ENCODE measurements at regions not wholly inside any gene's neighbourhood (a gene's known extent, or its start where the extent isn't known, plus 50 kb on each side); places are given as distances from the start of the nearest gene placed in this dataset.

- H3K36me3 ChIP-seq (ENCODE audit: low read depth) = no peaks in the 10 kb centered on the region
- H4K20me1 ChIP-seq (ENCODE audit: insufficient read depth) = no peaks in the 10 kb centered on the region
- no peaks in the 10 kb centered on the region for H3K9me3 ChIP-seq (ENCODE audit: low read depth)
- in situ Hi-C loops (cut with MboI) = no loop called here
- TF ChIP-seq EZH2phosphoT487 (IDR thresholded peaks at IDR 0.05; ENCODE audit: insufficient read depth, low read depth) = no peak
- H3K27me3 ChIP-seq (replicated peaks; ENCODE audit: insufficient read depth) = no peaks in the 10 kb centered on the region
- no peak overlapping the region for H3K4me2 ChIP-seq (ENCODE audit: unreplicated experiment)
- H3K4me1 ChIP-seq (ENCODE audit: insufficient read depth) = no peaks in the 10 kb centered on the region
- H3K27ac ChIP-seq = no peak overlapping the region
- H3K9me2 ChIP-seq (ENCODE audit: insufficient read depth) = no peaks in the 10 kb centered on the region
- H3F3A ChIP-seq (ENCODE audit: insufficient read depth) = no peaks in the 10 kb centered on the region
- H3K9ac ChIP-seq = no peak overlapping the region
- H2AFZ ChIP-seq = no peak overlapping the region
- WGBS, 2 experiments (ENCODE audit: low coverage in 1 of 2, low lambda C conversion rate in 2 of 2, missing lambda C conversion rate in 2 of 2) = 22 to 39% methylated on average over 6 to 8 of the region's 8 CpGs
- DNase-seq = no peak
- no peaks in the 10 kb centered on the region for H3K79me2 ChIP-seq (ENCODE audit: insufficient read depth)
- H3K4me3 ChIP-seq = no peak overlapping the region
Observed at GRCh38 chr21:24988941-24989340, 618.3 kb downstream of the MRPL39 start.

- TF ChIP-seq EZH2phosphoT487 (IDR thresholded peaks at IDR 0.05; ENCODE audit: insufficient read depth, low read depth) (no peak), EZH2 (IDR thresholded peaks at IDR 0.05; ENCODE audit: insufficient read depth, poor library complexity, severe bottlenecking) (no peak)
- Histone ChIP-seq H4K20me1 (ENCODE audit: insufficient read depth) (no peaks in the 10 kb centered on the region), H2AFZ (no peak overlapping the region), H3K36me3 (ENCODE audit: low read depth) (no peaks in the 10 kb centered on the region), H3K27me3 (replicated peaks; ENCODE audit: insufficient read depth) (no peaks in the 10 kb centered on the region), H3K4me1 (ENCODE audit: insufficient read depth) (no peaks in the 10 kb centered on the region), H3K9me2 (ENCODE audit: insufficient read depth) (no peaks in the 10 kb centered on the region), H3F3A (ENCODE audit: insufficient read depth) (no peaks in the 10 kb centered on the region), H3K4me2 (ENCODE audit: unreplicated experiment) (no peak overlapping the region), H3K27ac (no peak overlapping the region), H3K4me3 (no peak overlapping the region), H3K9ac (no peak overlapping the region), H3K79me2 (ENCODE audit: insufficient read depth) (no peaks in the 10 kb centered on the region), H3K9me3 (ENCODE audit: low read depth) (no peaks in the 10 kb centered on the region)
- DNase-seq = no peak
- 5 to 8% methylated on average over 1 of the region's 1 CpG for WGBS, 2 experiments (ENCODE audit: low coverage in 1 of 2, low lambda C conversion rate in 2 of 2, missing lambda C conversion rate in 2 of 2)
- in situ Hi-C loops (cut with MboI) = no loop called here
Observed at GRCh38 chr21:24976238-24976637, 631.0 kb downstream of the MRPL39 start.

- no peaks in the 10 kb centered on the region for H3K4me1 ChIP-seq (ENCODE audit: insufficient read depth)
- H3F3A ChIP-seq (ENCODE audit: insufficient read depth) = no peaks in the 10 kb centered on the region
- in situ Hi-C loops (cut with MboI) = no loop called here
- H3K27me3 ChIP-seq (replicated peaks; ENCODE audit: insufficient read depth) = no peaks in the 10 kb centered on the region
- H3K36me3 ChIP-seq (ENCODE audit: low read depth) = no peaks in the 10 kb centered on the region
- H3K79me2 ChIP-seq (ENCODE audit: insufficient read depth) = no peaks in the 10 kb centered on the region
- H3K9me3 ChIP-seq (ENCODE audit: low read depth) = no peaks in the 10 kb centered on the region
- no peak overlapping the region for H3K4me3 ChIP-seq
- H3K27ac ChIP-seq = no peak overlapping the region
- no peak for DNase-seq
- H3K4me2 ChIP-seq (ENCODE audit: unreplicated experiment) = no peak overlapping the region
- TF ChIP-seq EZH2 (IDR thresholded peaks at IDR 0.05; ENCODE audit: insufficient read depth, poor library complexity, severe bottlenecking) (no peak), EZH2phosphoT487 (IDR thresholded peaks at IDR 0.05; ENCODE audit: insufficient read depth, low read depth) (no peak)
- 7 to 13% methylated on average over 1 of the region's 1 CpG for WGBS, 2 experiments (ENCODE audit: low coverage in 1 of 2, low lambda C conversion rate in 2 of 2, missing lambda C conversion rate in 2 of 2)
- H3K9ac ChIP-seq = no peak overlapping the region
- H4K20me1 ChIP-seq (ENCODE audit: insufficient read depth) = no peaks in the 10 kb centered on the region
- no peaks in the 10 kb centered on the region for H3K9me2 ChIP-seq (ENCODE audit: insufficient read depth)
- H2AFZ ChIP-seq = no peak overlapping the region
Observed at GRCh38 chr21:24969068-24969467, 638.2 kb downstream of the MRPL39 start.

- H3K79me2 ChIP-seq (ENCODE audit: insufficient read depth) = no peaks in the 10 kb centered on the region
- H3K4me2 ChIP-seq (ENCODE audit: unreplicated experiment) = no peak overlapping the region
- H3K9me3 ChIP-seq (ENCODE audit: low read depth) = no peaks in the 10 kb centered on the region
- DNase-seq = no peak
- no peaks in the 10 kb centered on the region for H3F3A ChIP-seq (ENCODE audit: insufficient read depth)
- H3K4me3 ChIP-seq = no peak overlapping the region
- no peaks in the 10 kb centered on the region for H3K36me3 ChIP-seq (ENCODE audit: low read depth)
- no peak overlapping the region for H3K9ac ChIP-seq
- H3K9me2 ChIP-seq (ENCODE audit: insufficient read depth) = no peaks in the 10 kb centered on the region
- TF ChIP-seq EZH2phosphoT487 (IDR thresholded peaks at IDR 0.05; ENCODE audit: insufficient read depth, low read depth) = no peak
- TF ChIP-seq EZH2 (IDR thresholded peaks at IDR 0.05; ENCODE audit: insufficient read depth, poor library complexity, severe bottlenecking) = no peak
- no peaks in the 10 kb centered on the region for H3K4me1 ChIP-seq (ENCODE audit: insufficient read depth)
- no peaks in the 10 kb centered on the region for H4K20me1 ChIP-seq (ENCODE audit: insufficient read depth)
- in situ Hi-C loops (cut with MboI) = no loop called here
- no peak overlapping the region for H3K27ac ChIP-seq
- no peak overlapping the region for H2AFZ ChIP-seq
- H3K27me3 ChIP-seq (replicated peaks; ENCODE audit: insufficient read depth) = no peaks in the 10 kb centered on the region
- 46 to 51% methylated on average over 6 of the region's 6 CpGs for WGBS, 2 experiments (ENCODE audit: low coverage in 1 of 2, low lambda C conversion rate in 2 of 2, missing lambda C conversion rate in 2 of 2)
Observed at GRCh38 chr21:24955275-24955961, 651.9 kb downstream of the MRPL39 start.

GRCh38 chr21:24948186-24948585, 659.1 kb downstream of the MRPL39 start:
- no peak overlapping the region for H3K4me2 ChIP-seq (ENCODE audit: unreplicated experiment)
- no peaks in the 10 kb centered on the region for H3K27me3 ChIP-seq (replicated peaks; ENCODE audit: insufficient read depth)
- no peaks in the 10 kb centered on the region for H3K36me3 ChIP-seq (ENCODE audit: low read depth)
- no peaks in the 10 kb centered on the region for H3K9me3 ChIP-seq (ENCODE audit: low read depth)
- H3K9me2 ChIP-seq (ENCODE audit: insufficient read depth) = no peaks in the 10 kb centered on the region
- no peak overlapping the region for H3K9ac ChIP-seq
- H3F3A ChIP-seq (ENCODE audit: insufficient read depth) = no peaks in the 10 kb centered on the region
- in situ Hi-C loops (cut with MboI) = no loop called here
- H3K27ac ChIP-seq = no peak overlapping the region
- H2AFZ ChIP-seq = no peak overlapping the region
- H3K79me2 ChIP-seq (ENCODE audit: insufficient read depth) = no peaks in the 10 kb centered on the region
- H3K4me3 ChIP-seq = no peak overlapping the region
- TF ChIP-seq EZH2phosphoT487 (IDR thresholded peaks at IDR 0.05; ENCODE audit: insufficient read depth, low read depth) (no peak), EZH2 (IDR thresholded peaks at IDR 0.05; ENCODE audit: insufficient read depth, poor library complexity, severe bottlenecking) (no peak)
- 3 to 5% methylated on average over 4 of the region's 4 CpGs for WGBS, 2 experiments (ENCODE audit: low coverage in 1 of 2, low lambda C conversion rate in 2 of 2, missing lambda C conversion rate in 2 of 2)
- no peaks in the 10 kb centered on the region for H3K4me1 ChIP-seq (ENCODE audit: insufficient read depth)
- no peaks in the 10 kb centered on the region for H4K20me1 ChIP-seq (ENCODE audit: insufficient read depth)
- no peak for DNase-seq

All from GM23248 (cell line).